ENCODE measurements at regions not wholly inside any gene's neighbourhood (a gene's known extent, or its start where the extent isn't known, plus 50 kb on each side); places are given as distances from the start of the nearest gene placed in this dataset.
"Not testable (repeated sequence)": the region's sequence is repeated elsewhere in the genome, so short reads cannot be mapped to it uniquely, and the experiment has no call there.

GRCh38 chrX:121405826-121406225 is 358.4 kb downstream of the GLUD2 start:
- no peak for DNase-seq (ENCODE audit: low read depth in 4 of 4, low spot score in 3 of 4)

- DNase-seq (ENCODE audit: low read depth in 4 of 4, low spot score in 3 of 4), result no peak
These were observed 360.2 kb downstream of the GLUD2 start for GRCh38 chrX:121407627-121408026.

GRCh38 chrX:121431514-121431913 is 384.1 kb downstream of the GLUD2 start:
- not testable (repeated sequence) for DNase-seq (ENCODE audit: low read depth in 4 of 4, low spot score in 3 of 4)

GRCh38 chrX:121433289-121433688 is 385.9 kb downstream of the GLUD2 start:
- DNase-seq (ENCODE audit: low read depth in 4 of 4, low spot score in 3 of 4), result no peak

- not testable (repeated sequence) for DNase-seq (ENCODE audit: low read depth in 4 of 4, low spot score in 3 of 4)
These were observed 390.3 kb downstream of the GLUD2 start for GRCh38 chrX:121437666-121438065.

- DNase-seq (ENCODE audit: low read depth in 4 of 4, low spot score in 3 of 4), result no peak
These were observed 408.5 kb downstream of the GLUD2 start for GRCh38 chrX:121455890-121456289.

GRCh38 chrX:121456315-121456714 is 408.9 kb downstream of the GLUD2 start:
- DNase-seq (ENCODE audit: low read depth in 4 of 4, low spot score in 3 of 4), result no peak

GRCh38 chrX:121457096-121457495 is 409.7 kb downstream of the GLUD2 start:
- no peak for DNase-seq (ENCODE audit: low read depth in 4 of 4, low spot score in 3 of 4)

- no peak for DNase-seq (ENCODE audit: low read depth in 4 of 4, low spot score in 3 of 4)
These were observed 432.0 kb downstream of the GLUD2 start for GRCh38 chrX:121479406-121479805.

- no peak for DNase-seq (ENCODE audit: low read depth in 4 of 4, low spot score in 3 of 4)
These were observed 449.6 kb downstream of the GLUD2 start for GRCh38 chrX:121496966-121497365.

GRCh38 chrX:121504153-121504552 is 456.7 kb downstream of the GLUD2 start:
- no peak for DNase-seq (ENCODE audit: low read depth in 4 of 4, low spot score in 3 of 4)

- DNase-seq (ENCODE audit: low read depth in 4 of 4, low spot score in 3 of 4), result no peak
These were observed 498.9 kb downstream of the GLUD2 start for GRCh38 chrX:121546317-121546716.

GRCh38 chrX:121558886-121559285 is 511.5 kb downstream of the GLUD2 start:
- DNase-seq (ENCODE audit: low read depth in 4 of 4, low spot score in 3 of 4), result no peak

GRCh38 chrX:121562616-121563015 is 515.2 kb downstream of the GLUD2 start:
- DNase-seq (ENCODE audit: low read depth in 4 of 4, low spot score in 3 of 4), result no peak

GRCh38 chrX:121569609-121570008 is 522.2 kb downstream of the GLUD2 start:
- no peak for DNase-seq (ENCODE audit: low read depth in 4 of 4, low spot score in 3 of 4)

GRCh38 chrX:121570072-121570841 is 522.8 kb downstream of the GLUD2 start:
- DNase-seq (ENCODE audit: low read depth in 4 of 4, low spot score in 3 of 4), result no peak

- no peak for DNase-seq (ENCODE audit: low read depth in 4 of 4, low spot score in 3 of 4)
These were observed 523.9 kb downstream of the GLUD2 start for GRCh38 chrX:121571333-121571732.

GRCh38 chrX:121574384-121574783 is 527.0 kb downstream of the GLUD2 start:
- not testable (repeated sequence) for DNase-seq (ENCODE audit: low read depth in 4 of 4, low spot score in 3 of 4)

- peak in 3 of 4 donors; percentile 2 to 3 (median 2) for DNase-seq (ENCODE audit: low read depth in 4 of 4, low spot score in 3 of 4)
These were observed 531.8 kb downstream of the GLUD2 start for GRCh38 chrX:121579016-121579760.

- DNase-seq (ENCODE audit: low read depth in 4 of 4, low spot score in 3 of 4), result no peak
These were observed 534.5 kb downstream of the GLUD2 start for GRCh38 chrX:121581885-121582284.

- no peak for DNase-seq (ENCODE audit: low read depth in 4 of 4, low spot score in 3 of 4)
These were observed 538.2 kb downstream of the GLUD2 start for GRCh38 chrX:121585626-121586025.

GRCh38 chrX:121592884-121593283 is 545.5 kb downstream of the GLUD2 start:
- DNase-seq (ENCODE audit: low read depth in 4 of 4, low spot score in 3 of 4), result no peak

Data from right renal pelvis (tissue), 4 donors.